SW 1271 (cell line): ENCODE measurements at regions not wholly inside any gene's neighbourhood (a gene's known extent, or its start where the extent isn't known, plus 50 kb on each side); places are given as distances from the start of the nearest gene placed in this dataset.
A peak's percentile ranks its signal among the peaks of the same experiment; 100 is the strongest.
"Not testable (repeated sequence)": the region's sequence is repeated elsewhere in the genome, so short reads cannot be mapped to it uniquely, and the experiment has no call there.

Source experiments
- DNase-seq, 2 experiments: peaks; one replicate each; lab custom pipeline; 2025; lab: John Stamatoyannopoulos, UW

GRCh38 chr14:88064841-88065240, 59.9 kb downstream of the GPR65 start:
- DNase-seq: no peak

DNA sequence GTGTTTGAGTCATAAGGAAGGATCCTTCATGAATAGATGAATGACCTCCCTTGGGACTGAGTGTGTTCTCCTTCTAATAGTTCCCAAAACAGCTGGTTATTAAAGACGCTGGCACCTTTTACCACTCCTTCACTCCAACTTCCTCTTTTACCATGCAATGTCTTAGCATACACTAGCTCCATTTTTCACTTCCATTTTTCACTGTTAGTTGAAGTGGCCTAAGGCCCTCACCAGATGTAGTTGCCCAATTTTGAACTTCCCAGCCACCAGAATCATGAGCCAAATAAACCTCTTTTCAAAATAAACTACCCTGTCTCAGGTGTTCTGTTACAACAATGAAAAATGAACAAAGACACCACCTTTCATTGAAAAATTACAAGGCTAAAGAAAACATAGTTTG, 64.7 kb downstream of the GPR65 start:
- no peak for DNase-seq

- DNase-seq: no peak
These were observed 70.5 kb downstream of the GPR65 start for GRCh38 chr14:88075269-88075981.

GRCh38 chr14:88078525-88078924, 73.6 kb downstream of the GPR65 start:
- DNase-seq: no peak

DNA sequence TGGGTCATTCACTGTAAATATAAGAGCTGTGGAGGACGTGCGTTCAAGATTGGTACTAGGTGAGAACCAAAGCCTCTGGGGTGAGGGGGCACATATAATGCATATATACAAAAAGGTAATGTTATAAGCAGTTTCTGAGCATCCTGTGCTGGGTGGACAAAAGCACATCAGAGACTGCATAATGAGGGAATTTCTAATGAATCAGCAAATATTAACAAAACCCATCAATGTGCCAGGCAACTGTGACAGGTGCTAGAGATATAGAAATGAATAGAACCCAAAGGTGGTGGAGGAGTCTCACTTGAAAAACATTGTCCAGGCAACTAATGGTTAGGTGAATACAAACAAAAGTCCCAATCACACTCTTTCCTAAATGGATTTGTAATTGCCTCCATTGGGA, 74.7 kb downstream of the GPR65 start:
- no peak for DNase-seq

DNA sequence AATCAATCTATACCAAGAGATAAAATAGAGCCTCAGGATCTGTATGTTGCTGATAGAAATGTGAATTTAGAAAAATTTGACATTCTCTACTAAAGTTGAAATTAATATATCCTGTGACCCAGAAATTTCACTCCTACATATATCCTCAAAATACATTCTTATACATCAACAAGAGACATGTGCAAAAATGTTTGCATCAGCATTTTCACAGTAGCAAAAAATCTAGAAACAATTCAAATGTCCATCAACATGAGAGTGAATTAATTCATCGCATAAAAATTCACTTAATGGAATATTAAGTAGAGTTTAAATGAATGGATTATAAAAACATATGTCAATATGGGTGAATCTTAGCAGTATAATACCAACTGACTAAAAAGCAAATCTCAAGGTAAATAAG, 80.8 kb downstream of the GPR65 start:
- no peak for DNase-seq

DNA sequence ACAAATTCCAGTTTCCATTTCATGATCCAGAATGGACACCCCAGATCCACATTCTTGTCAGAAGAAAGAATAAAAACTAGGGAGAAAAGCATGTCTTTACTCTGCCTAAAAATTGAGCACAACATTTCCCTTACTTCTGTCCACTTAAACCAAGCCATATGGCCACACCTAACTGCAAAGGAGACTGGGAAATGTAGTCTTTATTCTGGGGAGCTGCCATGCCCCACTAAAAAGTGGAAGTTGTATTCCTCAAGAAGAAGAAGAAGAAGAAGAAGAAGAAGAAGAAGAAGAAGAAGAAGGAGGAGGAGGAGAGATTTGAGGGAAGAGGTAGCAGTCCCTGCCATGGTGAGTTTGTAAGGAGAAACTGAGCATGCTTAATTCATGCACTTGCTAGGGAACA, 84.5 kb downstream of the GPR65 start:
- no peak for DNase-seq

GRCh38 chr14:88092529-88092928, 87.6 kb downstream of the GPR65 start:
- no peak for DNase-seq

DNA sequence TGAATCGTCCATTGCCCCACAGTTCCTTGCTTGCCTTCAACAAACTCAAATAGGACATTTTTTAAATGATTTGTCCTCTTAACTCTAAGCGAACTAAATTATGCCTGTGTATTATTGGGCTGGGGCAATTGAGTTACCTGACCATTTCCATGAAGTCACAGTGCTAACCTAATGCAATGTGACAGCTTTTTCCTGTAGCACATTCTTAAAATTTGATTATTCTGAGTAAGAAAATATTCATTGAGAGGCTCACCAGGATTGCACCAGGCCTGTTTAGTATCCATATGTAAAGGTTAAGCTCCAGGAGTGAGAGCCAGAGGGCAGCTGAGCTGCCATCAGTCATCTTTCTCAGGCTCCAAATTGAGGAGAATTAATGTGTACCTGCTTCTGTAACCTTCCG, 90.9 kb downstream of the GPR65 start:
- DNase-seq: no peak

GRCh38 chr14:88098163-88098562, 93.2 kb downstream of the GPR65 start:
- DNase-seq: no peak

GRCh38 chr14:88104710-88105109, 99.8 kb downstream of the GPR65 start:
- no peak for DNase-seq

DNA sequence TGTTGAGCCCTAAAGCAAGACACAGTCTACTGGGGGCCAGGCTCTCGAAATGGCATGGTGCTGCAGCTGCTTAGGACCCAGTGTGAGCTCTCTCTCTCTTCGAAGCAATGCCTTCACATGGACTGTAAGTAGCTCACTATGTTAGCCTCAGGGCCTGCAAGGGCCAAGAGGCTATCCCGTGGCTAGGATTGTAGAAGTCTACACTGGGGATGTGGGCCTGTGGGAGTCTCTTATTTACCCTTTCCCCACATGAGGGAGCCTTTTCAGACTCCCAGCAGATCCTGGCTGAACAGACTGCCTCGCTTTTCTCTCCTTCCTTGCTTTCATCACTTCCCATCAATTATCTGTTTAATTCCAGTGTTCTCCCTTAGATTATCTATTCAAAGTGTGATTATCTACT, 101.4 kb downstream of the GPR65 start:
- no peak for DNase-seq

DNA sequence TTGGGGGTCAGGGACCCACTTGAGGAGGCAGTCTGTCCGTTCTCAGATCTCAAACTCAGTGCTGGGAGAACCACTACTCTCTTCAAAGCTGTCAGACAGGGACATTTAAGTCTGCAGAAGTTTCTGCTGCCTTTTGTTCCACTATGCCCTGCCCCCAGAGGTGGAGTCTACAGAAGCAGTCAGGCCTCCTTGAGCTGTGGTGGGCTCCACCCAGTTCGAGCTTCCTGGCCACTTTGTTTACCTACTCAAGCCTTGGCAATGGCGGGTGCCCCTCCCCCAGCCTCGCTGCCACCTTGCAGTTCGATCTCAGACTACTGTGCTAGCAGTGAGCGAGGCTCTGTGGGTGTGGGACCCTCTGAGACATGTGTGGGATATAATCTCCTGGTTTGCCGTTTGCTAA, 122.7 kb downstream of the GPR65 start:
- DNase-seq: not testable (repeated sequence)

- no peak for DNase-seq
These were observed 123.9 kb downstream of the GPR65 start for GRCh38 chr14:88128816-88129215.

DNA sequence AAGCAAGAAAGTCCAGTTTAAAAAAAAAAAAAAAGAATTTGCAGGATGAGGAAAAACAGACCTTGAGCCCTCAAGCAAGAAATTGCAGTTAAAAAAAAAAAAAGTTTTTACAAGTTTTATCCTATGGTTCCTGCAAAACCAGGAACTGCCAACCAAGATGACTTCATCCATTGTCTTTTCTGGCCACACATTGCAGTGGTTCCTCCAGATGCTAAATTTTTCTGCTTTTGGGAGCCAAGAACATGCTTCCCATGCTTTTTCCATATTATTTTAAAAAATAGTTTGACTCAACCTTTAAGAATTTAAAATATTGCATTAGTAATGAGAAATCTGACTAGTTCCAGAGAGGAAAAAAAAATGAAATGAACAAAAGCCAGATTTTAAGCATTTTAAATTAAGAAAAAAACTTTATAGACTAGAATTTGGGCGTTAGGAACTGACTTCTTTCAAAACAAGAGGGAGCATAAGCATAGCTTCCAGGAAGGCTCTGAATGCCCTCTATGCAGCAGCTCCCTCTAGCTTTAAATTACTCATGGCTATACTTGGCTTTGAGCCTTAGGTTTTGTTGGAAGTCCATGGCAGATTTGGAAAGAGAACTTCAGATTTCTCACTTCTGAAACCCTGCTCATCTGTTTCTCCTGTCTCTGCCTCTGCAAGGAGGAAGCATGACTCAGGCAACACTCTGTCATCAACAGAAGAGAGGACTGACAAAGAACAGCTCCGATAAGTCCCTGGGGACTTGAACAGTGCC, 124.5 kb downstream of the GPR65 start:
- peak in 1 of 2 experiments; percentile 15 for DNase-seq

DNA sequence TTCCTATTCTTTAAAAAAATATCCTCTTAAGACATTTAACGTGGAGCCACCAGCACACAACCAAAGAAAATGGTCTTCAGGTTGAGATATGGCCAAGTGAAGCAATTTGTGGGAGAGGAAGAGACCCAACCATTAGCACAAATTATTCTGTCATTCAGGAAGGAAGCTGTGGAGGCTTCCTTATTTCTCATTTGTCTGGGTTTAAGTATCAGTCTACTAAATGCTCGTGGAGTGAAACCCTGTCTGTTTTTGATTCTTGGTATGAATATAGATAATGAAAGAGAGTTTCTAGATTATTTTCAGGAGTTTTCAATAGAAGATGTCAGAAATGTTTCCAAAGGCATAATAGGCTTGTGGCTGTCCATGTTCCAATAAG, 125.1 kb downstream of the GPR65 start:
- DNase-seq: no peak
